B cell (primary cell): ENCODE measurements at regions not wholly inside any gene's neighbourhood (a gene's known extent, or its start where the extent isn't known, plus 50 kb on each side); places are given as distances from the start of the nearest gene placed in this dataset.

Source experiments
- ATAC-seq: fragments of 200-7000 bp; cut with Tn5 transposase; one replicate; pipeline ENCODE4 v1.10.0; 2021; ENCODE audit warnings: low read depth, mild to moderate bottlenecking, moderate number of reproducible peaks, moderate library complexity
- CTCF ChIA-PET: fragments of 350-600 bp; sonication (Branson Sonifier 250); formaldehyde crosslinking; loops from one replicate; lab custom pipeline; 2021; ENCODE audit warnings: antibody characterized with exemption, inconsistent platforms; lab: Charles Lee
- POLR2A ChIA-PET: fragments of 350-600 bp; sonication (Branson Sonifier 250); formaldehyde crosslinking; loops from one replicate; lab custom pipeline; 2021; ENCODE audit warnings: antibody characterized with exemption; lab: Charles Lee
- DNase-seq: peaks from one replicate; pipeline ENCODE4 v3.0.0; 2013
- H2AFZ ChIP-seq: 2 replicates; pipeline ENCODE4 v1.6.1; 2012; ENCODE audit warnings: mild to moderate bottlenecking, low read depth, low read length; ENCODE audit not compliant: insufficient read depth, poor library complexity, severe bottlenecking
- H3K27ac ChIP-seq, 2 donors: 1 replicate in 1 of 2; 2 replicates in 1 of 2; pipeline ENCODE4 v1.5.1; 2012 to 2013; ENCODE audit warnings: low read length in 2 of 2, mild to moderate bottlenecking in 2 of 2, moderate library complexity in 1 of 2
- H3K27me3 ChIP-seq, 4 experiments: fragments of 200-600 bp in 1 of 4; sonication (generic) in 1 of 4; replicated peaks in 1 of 4; 1 replicate in 2 of 4; 2 replicates in 2 of 4; pipeline versions ENCODE4 v1.6.1 to v1.7.0; 2013 to 2016; ENCODE audit warnings: low read length in 3 of 4, mild to moderate bottlenecking in 2 of 4, mixed read lengths in 1 of 4, moderate library complexity in 1 of 4; ENCODE audit not compliant: insufficient read depth in 4 of 4, control insufficient read depth in 3 of 4; ENCODE audit errors: control extremely low read depth in 1 of 4
- H3K36me3 ChIP-seq, 2 experiments: replicated peaks in 1 of 2; 1 replicate in 1 of 2; 2 replicates in 1 of 2; pipeline versions ENCODE4 v1.6.1 to v1.7.1; 2013; ENCODE audit warnings: low read length in 1 of 2; ENCODE audit not compliant: insufficient read depth in 2 of 2, control insufficient read depth in 1 of 2; ENCODE audit errors: control extremely low read depth in 1 of 2, extremely low read depth in 1 of 2
- H3K4me1 ChIP-seq, 2 donors: fragments of 200-600 bp in 1 of 2; sonication (generic) in 1 of 2; 1 replicate in 1 of 2; 2 replicates in 1 of 2; pipeline versions ENCODE4 v1.5.1 to v1.6.1; 2013 to 2017; ENCODE audit warnings: low read length in 2 of 2; ENCODE audit not compliant: control insufficient read depth in 2 of 2, insufficient read depth in 2 of 2
- H3K4me2 ChIP-seq: replicated peaks from 2 replicates; pipeline ENCODE3; 2012; ENCODE audit warnings: mild to moderate bottlenecking, low read depth, low read length; ENCODE audit not compliant: poor library complexity, severe bottlenecking
- H3K4me3 ChIP-seq, 5 experiments: fragments of 200-600 bp in 1 of 5; sonication (generic) in 1 of 5; 1 replicate in 3 of 5; 2 replicates in 2 of 5; pipeline versions ENCODE4 v1.5.1 to v1.7.0; 2011 to 2016; ENCODE audit warnings: low read length in 4 of 5, mild to moderate bottlenecking in 4 of 5, low read depth in 2 of 5, control low read depth in 1 of 5, moderate library complexity in 1 of 5; ENCODE audit not compliant: insufficient read depth in 1 of 5; ENCODE audit errors: control extremely low read depth in 1 of 5, extremely low read depth in 1 of 5
- H3K79me2 ChIP-seq: fragments of 200-600 bp; sonication (generic); one replicate; pipeline ENCODE4 v1.6.0; 2016; ENCODE audit warnings: low read length; ENCODE audit not compliant: control insufficient read depth, insufficient read depth
- H3K9ac ChIP-seq: fragments of 200-600 bp; sonication (generic); 2 replicates; pipeline ENCODE4 v1.6.1; 2017; ENCODE audit warnings: mild to moderate bottlenecking, low read length, moderate library complexity
- H3K9me3 ChIP-seq, 3 donors: one replicate each; pipeline versions ENCODE4 v1.6.1 to v1.7.1; 2013; ENCODE audit warnings: low read length in 2 of 3; ENCODE audit not compliant: control insufficient read depth in 2 of 3, insufficient read depth in 1 of 3; ENCODE audit errors: control extremely low read depth in 1 of 3
- H4K20me1 ChIP-seq: 2 replicates; pipeline ENCODE4 v1.6.0; 2012; ENCODE audit warnings: mild to moderate bottlenecking, low read length; ENCODE audit not compliant: insufficient read depth, control insufficient read depth, poor library complexity, severe bottlenecking
- H3K27ac Mint-ChIP-seq: one replicate; pipeline ENCODE4 v1.8.0; 2021; ENCODE audit warnings: mixed read lengths
- H3K27me3 Mint-ChIP-seq: one replicate; pipeline ENCODE4 v1.8.0; 2021; ENCODE audit warnings: mixed read lengths
- H3K4me1 Mint-ChIP-seq: one replicate; pipeline ENCODE4 v1.8.0; 2021; ENCODE audit warnings: mixed read lengths
- H3K4me3 Mint-ChIP-seq: one replicate; pipeline ENCODE4 v1.8.0; 2021; ENCODE audit warnings: mixed read lengths
- H3K9me3 Mint-ChIP-seq: one replicate; pipeline ENCODE4 v1.8.0; 2022; ENCODE audit warnings: mixed read lengths; ENCODE audit not compliant: insufficient read depth
- CTCF ChIP-seq: fragments of 200-600 bp; IDR thresholded peaks from one replicate; pipeline ENCODE4 v1.8.0; 2022; ENCODE audit warnings: antibody characterized with exemption, mild to moderate bottlenecking
- EZH2 ChIP-seq: IDR thresholded peaks from 2 replicates; pipeline ENCODE4 v1.6.1; 2012; ENCODE audit warnings: borderline replicate concordance, low read depth, mild to moderate bottlenecking, moderate library complexity, low read length; ENCODE audit not compliant: insufficient read depth, poor library complexity, severe bottlenecking
- WGBS: methylation state at CpG from one replicate; pipeline ENCODE4 v1.1.5; 2013; ENCODE audit warnings: missing lambda C conversion rate; ENCODE audit not compliant: insufficient coverage; 5-methylcytosine and 5-hydroxymethylcytosine counted together
- intact Hi-C: fragments of 100-400 bp; cut with micrococcal nuclease; formaldehyde crosslinking; loops from one replicate; pipeline ENCODE4 v1.10.0; 2022

- no CpG with 5 or more reads among the region's 2 CpGs for WGBS
- H4K20me1 ChIP-seq: no peaks in the 10 kb centered on the region
- H3K4me3 ChIP-seq: no peak overlapping the region
- no peak overlapping the region for H3K4me2 ChIP-seq
- no peak overlapping the region for H3K27ac ChIP-seq
- CTCF ChIA-PET: no interaction called here
- no peaks in the 10 kb centered on the region for H3K4me1 ChIP-seq
- no peaks in the 10 kb centered on the region for H3K36me3 ChIP-seq
- peaks cover 4% of the 10 kb centered on the region for H3K27me3 Mint-ChIP-seq
- H3K9me3 ChIP-seq: no peaks in the 10 kb centered on the region
- DNase-seq: no peak
- no peaks in the 10 kb centered on the region for H3K4me1 Mint-ChIP-seq
- H2AFZ ChIP-seq: no peak overlapping the region
- H3K9ac ChIP-seq: no peak overlapping the region
- POLR2A ChIA-PET: no interaction called here
- no peaks in the 10 kb centered on the region for H3K79me2 ChIP-seq
- intact Hi-C loops: no loop called here
- H3K27me3 ChIP-seq: no peaks in the 10 kb centered on the region
- H3K27ac Mint-ChIP-seq: no peak overlapping the region
- no peaks in the 10 kb centered on the region for H3K9me3 Mint-ChIP-seq
- no peak overlapping the region for H3K4me3 Mint-ChIP-seq
- TF ChIP-seq EZH2 (no peak), CTCF (no peak)
- no peak for ATAC-seq
Observed at GRCh38 chr4:144208074-144208473, 67.6 kb upstream of the GYPA start.

- WGBS: 80% methylated on average over 1 of the region's 4 CpGs
- no peak overlapping the region for H3K4me3 Mint-ChIP-seq
- Histone ChIP-seq H3K36me3 (no peaks in the 10 kb centered on the region), H3K9ac (no peak overlapping the region), H3K4me1 (no peaks in the 10 kb centered on the region), H3K27me3 (no peaks in the 10 kb centered on the region), H3K9me3 (no peaks in the 10 kb centered on the region), H3K27ac (no peak overlapping the region), H3K4me2 (no peak overlapping the region), H2AFZ (no peak overlapping the region), H4K20me1 (no peaks in the 10 kb centered on the region), H3K4me3 (no peak overlapping the region), H3K79me2 (no peaks in the 10 kb centered on the region)
- no peak overlapping the region for H3K27ac Mint-ChIP-seq
- CTCF ChIA-PET: no interaction called here
- no peaks in the 10 kb centered on the region for H3K4me1 Mint-ChIP-seq
- peaks cover 2% of the 10 kb centered on the region for H3K9me3 Mint-ChIP-seq
- no peak for TF ChIP-seq CTCF
- no peak for TF ChIP-seq EZH2
- no peak for DNase-seq
- H3K27me3 Mint-ChIP-seq: peaks cover 4% of the 10 kb centered on the region
- intact Hi-C loops: no loop called here
- no peak for ATAC-seq
- POLR2A ChIA-PET: no interaction called here
Observed at GRCh38 chr4:144209491-144209890, 69.0 kb upstream of the GYPA start.
